ENCODE measurements at regions not wholly inside any gene's neighbourhood (a gene's known extent, or its start where the extent isn't known, plus 50 kb on each side); places are given as distances from the start of the nearest gene placed in this dataset.

DNA sequence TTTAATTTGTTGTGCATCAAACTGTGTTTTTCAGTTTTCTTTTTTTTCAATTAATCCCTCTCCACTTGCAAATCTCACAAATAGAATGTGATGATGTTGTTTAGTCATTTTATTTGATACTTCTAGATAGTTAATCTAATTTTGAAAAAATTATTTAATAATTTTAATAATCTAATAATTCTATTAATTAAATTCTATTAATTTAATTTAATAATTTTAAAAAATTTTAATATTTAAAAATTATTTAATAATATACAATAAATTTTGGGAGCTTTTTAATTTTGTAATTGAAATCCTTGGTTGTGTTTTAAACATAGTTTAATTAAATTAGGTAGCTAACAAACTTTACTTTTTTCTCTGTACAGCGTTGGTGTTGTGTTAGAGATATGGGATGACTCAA, 393.8 kb downstream of the OLFM4 start:
- H2AFZ ChIP-seq, result no peak overlapping the region
- no peaks in the 10 kb centered on the region for H3K9me2 ChIP-seq (replicated peaks; ENCODE audit: insufficient read depth)
- TF ChIP-seq, protein P1, sequence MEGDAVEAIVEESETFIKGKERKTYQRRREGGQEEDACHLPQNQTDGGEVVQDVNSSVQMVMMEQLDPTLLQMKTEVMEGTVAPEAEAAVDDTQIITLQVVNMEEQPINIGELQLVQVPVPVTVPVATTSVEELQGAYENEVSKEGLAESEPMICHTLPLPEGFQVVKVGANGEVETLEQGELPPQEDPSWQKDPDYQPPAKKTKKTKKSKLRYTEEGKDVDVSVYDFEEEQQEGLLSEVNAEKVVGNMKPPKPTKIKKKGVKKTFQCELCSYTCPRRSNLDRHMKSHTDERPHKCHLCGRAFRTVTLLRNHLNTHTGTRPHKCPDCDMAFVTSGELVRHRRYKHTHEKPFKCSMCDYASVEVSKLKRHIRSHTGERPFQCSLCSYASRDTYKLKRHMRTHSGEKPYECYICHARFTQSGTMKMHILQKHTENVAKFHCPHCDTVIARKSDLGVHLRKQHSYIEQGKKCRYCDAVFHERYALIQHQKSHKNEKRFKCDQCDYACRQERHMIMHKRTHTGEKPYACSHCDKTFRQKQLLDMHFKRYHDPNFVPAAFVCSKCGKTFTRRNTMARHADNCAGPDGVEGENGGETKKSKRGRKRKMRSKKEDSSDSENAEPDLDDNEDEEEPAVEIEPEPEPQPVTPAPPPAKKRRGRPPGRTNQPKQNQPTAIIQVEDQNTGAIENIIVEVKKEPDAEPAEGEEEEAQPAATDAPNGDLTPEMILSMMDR (IDR thresholded peaks at IDR 0.05; ENCODE audit: poor library complexity), result no peak
- TF ChIP-seq EZH2 (IDR thresholded peaks at IDR 0.05; ENCODE audit: borderline replicate concordance) (no peak), EZH2phosphoT487 (IDR thresholded peaks at IDR 0.05; ENCODE audit: low read depth, severe bottlenecking, unreplicated experiment) (no peak)
- no peak for DNase-seq (ENCODE audit: low spot score)
- H3K4me3 ChIP-seq, result no peak overlapping the region
- WGBS (ENCODE audit: low lambda C conversion rate, missing lambda C conversion rate), result 96% methylated on average over 1 of the region's 1 CpG
- no peaks in the 10 kb centered on the region for H3K36me3 ChIP-seq (replicated peaks; ENCODE audit: insufficient read depth, low read depth)
- H3K9me3 ChIP-seq (ENCODE audit: low read depth), result no peaks in the 10 kb centered on the region
- no peak overlapping the region for H3K4me2 ChIP-seq
- H4K20me1 ChIP-seq (ENCODE audit: insufficient read depth, poor library complexity, severe bottlenecking), result no peaks in the 10 kb centered on the region
- H3K27ac ChIP-seq, result no peak overlapping the region
- H3K79me2 ChIP-seq, result no peaks in the 10 kb centered on the region
- H3K27me3 ChIP-seq, result no peaks in the 10 kb centered on the region
- no peaks in the 10 kb centered on the region for H3K4me1 ChIP-seq (ENCODE audit: insufficient read depth)

DNA sequence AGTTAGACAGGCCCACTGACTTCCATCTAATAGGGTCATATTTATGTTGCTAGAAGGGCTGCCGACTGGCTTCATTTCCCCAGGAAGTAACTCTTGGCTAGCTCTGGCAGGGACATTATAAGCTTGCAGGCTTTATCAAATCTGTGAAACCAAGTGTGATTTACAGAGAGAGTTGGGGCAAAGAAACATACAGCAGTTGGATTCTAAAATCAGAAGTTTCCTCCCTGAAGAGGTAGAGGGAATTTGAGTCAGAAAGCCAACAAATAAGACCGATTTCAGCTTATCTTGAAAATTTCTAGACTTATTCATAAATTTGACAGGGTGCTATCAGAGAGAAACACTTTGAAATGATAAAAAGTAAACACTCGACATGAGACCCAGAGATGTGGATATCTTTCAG, 407.8 kb downstream of the OLFM4 start:
- Histone ChIP-seq H4K20me1 (ENCODE audit: insufficient read depth, poor library complexity, severe bottlenecking) (no peaks in the 10 kb centered on the region), H2AFZ (no peak overlapping the region), H3K9me3 (ENCODE audit: low read depth) (no peaks in the 10 kb centered on the region), H3K27ac (no peak overlapping the region), H3K79me2 (no peaks in the 10 kb centered on the region), H3K4me3 (no peak overlapping the region), H3K4me1 (ENCODE audit: insufficient read depth) (no peaks in the 10 kb centered on the region), H3K4me2 (no peak overlapping the region), H3K9me2 (replicated peaks; ENCODE audit: insufficient read depth) (no peaks in the 10 kb centered on the region), H3K27me3 (no peaks in the 10 kb centered on the region), H3K36me3 (replicated peaks; ENCODE audit: insufficient read depth, low read depth) (no peaks in the 10 kb centered on the region)
- TF ChIP-seq EZH2 (IDR thresholded peaks at IDR 0.05; ENCODE audit: borderline replicate concordance) (no peak), EZH2phosphoT487 (IDR thresholded peaks at IDR 0.05; ENCODE audit: low read depth, severe bottlenecking, unreplicated experiment) (no peak)
- TF ChIP-seq, protein P1 (IDR thresholded peaks at IDR 0.05; ENCODE audit: poor library complexity), result no peak
- 65% methylated on average over 3 of the region's 3 CpGs for WGBS (ENCODE audit: low lambda C conversion rate, missing lambda C conversion rate)
- DNase-seq (ENCODE audit: low spot score), result no peak

DNA sequence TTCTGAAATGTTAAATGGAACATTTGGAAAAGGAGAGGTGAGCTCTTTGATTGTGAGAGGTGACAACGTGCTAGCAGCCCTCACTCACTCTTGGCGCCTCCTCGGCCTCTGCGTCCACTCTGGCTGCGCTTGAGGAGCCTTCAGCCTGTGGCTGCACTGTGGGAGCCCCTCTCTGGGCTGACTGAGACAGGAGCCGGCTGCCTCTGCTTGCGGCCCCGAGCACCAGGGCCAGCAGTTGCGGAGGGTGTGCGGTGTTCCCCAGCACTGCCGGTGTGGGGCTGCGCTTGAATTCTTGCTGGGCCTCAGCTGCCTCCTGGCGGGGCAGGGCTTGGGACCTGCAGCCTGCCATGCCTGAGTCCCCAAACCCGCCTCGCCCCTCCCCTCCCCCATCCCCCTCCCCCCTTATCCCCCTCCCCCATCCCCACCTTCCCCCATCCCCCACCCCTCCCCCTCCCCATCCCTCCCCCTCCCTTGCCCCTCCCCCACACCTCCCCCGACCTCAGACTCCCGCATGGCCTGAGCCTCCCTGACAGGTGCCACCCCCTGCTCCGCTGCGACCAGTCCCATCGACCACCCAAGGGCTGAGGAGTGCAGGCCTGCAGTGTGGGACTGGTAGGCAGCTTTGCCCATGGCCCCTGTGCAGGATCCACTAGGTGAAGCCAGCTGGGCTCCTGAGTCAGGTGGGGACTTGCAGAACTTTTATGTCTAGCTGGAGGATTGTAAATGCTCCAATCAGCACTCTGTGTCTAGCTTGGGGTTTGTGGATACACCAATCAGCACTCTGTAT, 411.0 kb downstream of the OLFM4 start:
- Histone ChIP-seq H2AFZ (no peak overlapping the region), H3K4me3 (no peak overlapping the region), H3K4me2 (no peak overlapping the region), H3K79me2 (no peaks in the 10 kb centered on the region), H3K27me3 (no peaks in the 10 kb centered on the region), H3K4me1 (ENCODE audit: insufficient read depth) (no peaks in the 10 kb centered on the region), H4K20me1 (ENCODE audit: insufficient read depth, poor library complexity, severe bottlenecking) (no peaks in the 10 kb centered on the region), H3K9me3 (ENCODE audit: low read depth) (no peaks in the 10 kb centered on the region), H3K27ac (no peak overlapping the region), H3K9me2 (replicated peaks; ENCODE audit: insufficient read depth) (no peaks in the 10 kb centered on the region), H3K36me3 (replicated peaks; ENCODE audit: insufficient read depth, low read depth) (no peaks in the 10 kb centered on the region)
- no peak for DNase-seq (ENCODE audit: low spot score)
- 96% methylated on average over 14 of the region's 20 CpGs for WGBS (ENCODE audit: low lambda C conversion rate, missing lambda C conversion rate)
- TF ChIP-seq EZH2 (IDR thresholded peaks at IDR 0.05; ENCODE audit: borderline replicate concordance) (no peak), EZH2phosphoT487 (IDR thresholded peaks at IDR 0.05; ENCODE audit: low read depth, severe bottlenecking, unreplicated experiment) (no peak)
- TF ChIP-seq, protein P1 (IDR thresholded peaks at IDR 0.05; ENCODE audit: poor library complexity), result no peak
